Kidney (tissue), 13 donors: ENCODE measurements at regions not wholly inside any gene's neighbourhood (a gene's known extent, or its start where the extent isn't known, plus 50 kb on each side); places are given as distances from the start of the nearest gene placed in this dataset.

Experiments
- DNase-seq, 5 donors: peaks; one replicate each; pipeline ENCODE4 v3.0.0-alpha.2; 2013 to 2020
- FAIRE-seq: peaks from 2 replicates; lab custom pipeline; 2012; peaks lifted over from hg19 to GRCh38; lab: Jason Lieb, UNC
- H3K27ac ChIP-seq, 2 donors: one replicate each; pipeline ENCODE4 v1.7.0; 2013; ENCODE audit warnings: low read depth in 2 of 2, low read length in 2 of 2, inconsistent platforms in 1 of 2
- H3K27me3 ChIP-seq: one replicate; pipeline ENCODE4 v1.7.1; 2013; ENCODE audit warnings: low read length, inconsistent platforms; ENCODE audit not compliant: control insufficient read depth, insufficient read depth
- H3K36me3 ChIP-seq, 3 donors: one replicate each; pipeline versions ENCODE4 v1.7.0 to v1.7.1; 2013; ENCODE audit warnings: low read length in 3 of 3, control low read depth in 1 of 3, inconsistent platforms in 1 of 3; ENCODE audit not compliant: insufficient read depth in 3 of 3, control insufficient read depth in 2 of 3
- H3K4me1 ChIP-seq, 3 donors: one replicate each; pipeline versions ENCODE4 v1.7.0 to v1.7.1; 2013; ENCODE audit warnings: low read length in 3 of 3, inconsistent platforms in 1 of 3, low read depth in 1 of 3; ENCODE audit not compliant: control insufficient read depth in 2 of 3, insufficient read depth in 2 of 3
- H3K4me3 ChIP-seq, 3 donors: one replicate each; pipeline versions ENCODE4 v1.7.0 to v1.8.1; 2013; ENCODE audit warnings: low read length in 3 of 3, control low read depth in 1 of 3, inconsistent platforms in 1 of 3
- H3K9ac ChIP-seq, 3 donors: one replicate each; pipeline versions ENCODE4 v1.7.0 to v1.7.1; 2013; ENCODE audit warnings: low read length in 3 of 3, control low read depth in 1 of 3, inconsistent platforms in 1 of 3
- H3K9me3 ChIP-seq, 3 donors: one replicate each; pipeline versions ENCODE4 v1.7.0 to v1.7.1; 2013; ENCODE audit warnings: low read length in 3 of 3, control low read depth in 1 of 3, inconsistent platforms in 1 of 3; ENCODE audit not compliant: control insufficient read depth in 2 of 3, insufficient read depth in 1 of 3
- intact Hi-C: fragments of 100-400 bp; cut with DNase I; formaldehyde crosslinking; loops from one replicate; pipeline ENCODE4 v1.11.1; 2022
- TF ChIP-seq, protein P1 (sequence below): IDR thresholded peaks from 3 replicates; pipeline ENCODE4 v1.5.1; 2012; ENCODE audit warnings: mild to moderate bottlenecking, moderate library complexity, borderline replicate concordance; ENCODE audit not compliant: insufficient read depth; ENCODE audit errors: extremely low read depth
- donor health status: control.
- donor health status: control.
- donor health status: control.
- donor health status: control.
- donor health status: control.
- donor health status: DM: yes; HTN: yes; CAD: no.
- donor health status: Normal renal cell carcinoma (clear cell type).

DNA sequence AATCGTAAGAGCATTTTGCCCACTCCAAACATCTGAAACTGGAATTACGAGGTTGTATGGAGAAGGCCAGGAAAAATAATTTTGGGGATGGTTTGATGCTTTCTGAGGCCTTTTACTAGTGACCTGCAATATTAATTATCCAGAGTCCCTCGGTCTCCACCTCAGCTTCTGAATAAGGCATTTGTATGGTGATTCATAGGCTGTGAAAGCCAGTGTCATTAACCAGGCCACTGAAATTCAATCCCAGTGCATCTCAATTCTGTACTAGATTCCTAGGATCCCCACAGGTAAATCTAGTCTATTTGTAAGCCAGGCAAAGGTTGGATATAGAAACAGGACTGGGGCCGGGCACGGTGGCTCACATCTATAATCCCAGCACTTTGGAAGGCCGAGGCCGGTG lies 135.4 kb upstream of the RBPJ start:
- intact Hi-C loops, result no loop called here
- no peak for FAIRE-seq

DNA sequence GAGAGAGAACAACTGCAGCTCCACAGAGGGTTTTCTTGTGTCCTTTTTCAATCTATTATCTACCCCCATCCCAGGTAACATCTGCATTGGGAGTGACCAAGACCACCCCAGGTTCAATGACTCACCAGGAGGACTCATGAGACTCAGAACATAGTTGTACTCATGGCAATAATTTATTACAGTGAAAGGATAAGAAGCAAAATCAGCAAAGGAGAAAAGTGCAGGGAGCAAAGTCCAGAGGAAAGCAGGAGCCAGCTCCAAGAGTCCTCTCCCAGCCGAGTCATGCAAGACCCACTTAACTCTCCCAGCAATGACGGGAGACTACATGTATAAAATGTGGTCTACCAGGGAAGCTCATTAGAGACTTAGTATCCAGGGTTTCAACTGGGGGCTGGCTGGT lies 129.5 kb upstream of the RBPJ start:
- Histone ChIP-seq H3K27ac (peak overlapping the region in 1 of 2 donors; percentile 6), H3K27me3 (no peaks in the 10 kb centered on the region), H3K36me3 (no peaks in the 10 kb centered on the region), H3K9ac (no peak overlapping the region), H3K4me3 (no peak overlapping the region), H3K9me3 (no peaks in the 10 kb centered on the region), H3K4me1 (peaks cover 0 to 3% (median 0%) of the 10 kb centered on the region in 3 donors)
- TF ChIP-seq, protein P1, sequence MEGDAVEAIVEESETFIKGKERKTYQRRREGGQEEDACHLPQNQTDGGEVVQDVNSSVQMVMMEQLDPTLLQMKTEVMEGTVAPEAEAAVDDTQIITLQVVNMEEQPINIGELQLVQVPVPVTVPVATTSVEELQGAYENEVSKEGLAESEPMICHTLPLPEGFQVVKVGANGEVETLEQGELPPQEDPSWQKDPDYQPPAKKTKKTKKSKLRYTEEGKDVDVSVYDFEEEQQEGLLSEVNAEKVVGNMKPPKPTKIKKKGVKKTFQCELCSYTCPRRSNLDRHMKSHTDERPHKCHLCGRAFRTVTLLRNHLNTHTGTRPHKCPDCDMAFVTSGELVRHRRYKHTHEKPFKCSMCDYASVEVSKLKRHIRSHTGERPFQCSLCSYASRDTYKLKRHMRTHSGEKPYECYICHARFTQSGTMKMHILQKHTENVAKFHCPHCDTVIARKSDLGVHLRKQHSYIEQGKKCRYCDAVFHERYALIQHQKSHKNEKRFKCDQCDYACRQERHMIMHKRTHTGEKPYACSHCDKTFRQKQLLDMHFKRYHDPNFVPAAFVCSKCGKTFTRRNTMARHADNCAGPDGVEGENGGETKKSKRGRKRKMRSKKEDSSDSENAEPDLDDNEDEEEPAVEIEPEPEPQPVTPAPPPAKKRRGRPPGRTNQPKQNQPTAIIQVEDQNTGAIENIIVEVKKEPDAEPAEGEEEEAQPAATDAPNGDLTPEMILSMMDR, result no peak
- intact Hi-C loops, result no loop called here
- FAIRE-seq (no peak), DNase-seq (peak in 2 of 5 donors; percentile 28 to 52)

More for the DNA sequence above, 135.4 kb upstream of the RBPJ start:
- Histone ChIP-seq H3K9me3 (no peaks in the 10 kb centered on the region), H3K27me3 (no peaks in the 10 kb centered on the region), H3K4me1 (no peaks in the 10 kb centered on the region), H3K27ac (no peak overlapping the region), H3K4me3 (no peak overlapping the region), H3K36me3 (no peaks in the 10 kb centered on the region), H3K9ac (no peak overlapping the region)
- DNase-seq, result no peak
- TF ChIP-seq, protein P1, result no peak

- no peak for FAIRE-seq
Measured at GRCh38 chr4:26192899-26193869, 127.6 kb upstream of the RBPJ start.

More at GRCh38 chr4:26192899-26193869, 127.6 kb upstream of the RBPJ start:
- H3K9me3 ChIP-seq, result no peaks in the 10 kb centered on the region
- DNase-seq, result peak in 2 of 5 donors; percentile 17 to 44
- peaks cover 0 to 3% (median 0%) of the 10 kb centered on the region in 3 donors for H3K4me1 ChIP-seq
- TF ChIP-seq, protein P1, result no peak
- H3K27ac ChIP-seq, result no peak overlapping the region
- H3K4me3 ChIP-seq, result no peak overlapping the region
- H3K9ac ChIP-seq, result no peak overlapping the region
- no peaks in the 10 kb centered on the region for H3K27me3 ChIP-seq
- no peaks in the 10 kb centered on the region for H3K36me3 ChIP-seq
- intact Hi-C loops, result no loop called here
